GM21381 (cell line): ENCODE measurements at regions not wholly inside any gene's neighbourhood (a gene's known extent, or its start where the extent isn't known, plus 50 kb on each side); places are given as distances from the start of the nearest gene placed in this dataset.

Experiments
- ATAC-seq: cut with Tn5 transposase; IDR thresholded peaks from one replicate; pipeline ENCODE4 v1.9.1; 2021; ENCODE audit warnings: mild to moderate bottlenecking, moderate library complexity; ENCODE audit not compliant: unreplicated experiment

- ATAC-seq: no peak
These were observed 77.8 kb upstream of the CPNE8 start for GRCh38 chr12:38983117-38983571.

GRCh38 chr12:38977132-38977531 lies 71.7 kb upstream of the CPNE8 start:
- no peak for ATAC-seq

- ATAC-seq: no peak
These were observed 64.3 kb upstream of the CPNE8 start for GRCh38 chr12:38969706-38970105.

GRCh38 chr12:38961683-38962082 lies 56.3 kb upstream of the CPNE8 start:
- ATAC-seq: no peak

- no peak for ATAC-seq
These were observed 55.6 kb upstream of the CPNE8 start for GRCh38 chr12:38961012-38961411.

- ATAC-seq: no peak
These were observed 50.9 kb upstream of the CPNE8 start for GRCh38 chr12:38956337-38956736.
